ENCODE measurements at regions not wholly inside any gene's neighbourhood (a gene's known extent, or its start where the extent isn't known, plus 50 kb on each side); places are given as distances from the start of the nearest gene placed in this dataset.
"Not testable (repeated sequence)": the region's sequence is repeated elsewhere in the genome, so short reads cannot be mapped to it uniquely, and the experiment has no call there.

DNA sequence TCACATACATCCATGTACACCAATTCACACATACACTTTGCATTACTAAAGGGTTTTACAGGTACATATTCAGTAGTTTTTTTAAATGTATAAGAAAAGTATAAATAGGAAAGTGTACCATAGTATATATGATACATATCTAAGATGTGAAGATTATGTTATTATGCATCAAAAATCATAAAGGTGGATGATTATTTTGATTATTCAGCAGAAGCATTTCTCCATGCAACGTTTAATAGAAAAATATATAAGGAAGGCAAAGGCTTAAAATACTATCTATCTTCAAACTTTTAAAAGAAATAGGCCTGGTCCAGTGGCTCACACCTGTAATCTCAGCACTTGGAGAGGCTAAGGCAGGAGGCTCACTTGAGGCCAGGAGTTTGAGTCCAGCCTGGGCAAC is 133.5 kb upstream of the KLF3 start:
- Mint-ChIP-seq H3K27ac (no peak overlapping the region), H3K36me3 (ENCODE audit: low read depth) (peaks cover 5% of the 10 kb centered on the region), H3K9me3 (peaks cover 4% of the 10 kb centered on the region), H3K27me3 (peaks cover under 1% of the 10 kb centered on the region), H3K4me3 (no peak overlapping the region), H3K4me1 (ENCODE audit: low read depth) (peaks cover 22% of the 10 kb centered on the region)

DNA sequence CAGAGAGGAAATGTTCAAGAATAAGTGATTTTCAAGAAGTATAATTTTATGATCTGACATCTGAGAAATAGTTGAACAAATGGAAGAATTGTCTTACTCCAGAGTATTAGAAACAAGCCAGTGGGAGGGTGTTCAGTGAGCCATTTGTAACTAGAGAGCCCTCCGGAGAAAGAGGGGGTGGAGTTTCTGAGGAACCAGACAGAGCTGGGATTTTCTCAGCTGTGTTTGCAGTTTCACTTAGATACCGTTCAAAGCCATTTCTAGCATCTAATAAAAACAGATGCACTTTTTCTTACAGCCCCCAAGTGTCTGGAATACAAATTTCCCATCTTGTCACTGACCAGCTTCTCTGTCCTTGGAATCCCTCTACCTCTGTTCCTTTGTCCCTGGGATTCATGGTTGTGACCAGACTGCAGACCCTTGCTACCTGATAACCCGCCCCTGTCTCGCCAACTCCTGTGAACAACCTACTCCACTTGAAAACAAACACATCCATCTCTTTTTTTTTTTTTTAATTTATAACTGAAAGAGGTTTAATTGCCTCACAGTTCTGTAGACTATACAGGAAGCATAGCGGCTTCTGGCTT is 132.8 kb upstream of the KLF3 start:
- no peak overlapping the region for H3K4me3 Mint-ChIP-seq
- H3K4me1 Mint-ChIP-seq (ENCODE audit: low read depth), result peaks cover 22% of the 10 kb centered on the region
- no peaks in the 10 kb centered on the region for H3K27me3 Mint-ChIP-seq
- H3K27ac Mint-ChIP-seq, result no peak overlapping the region
- H3K9me3 Mint-ChIP-seq, result peaks cover 4% of the 10 kb centered on the region
- H3K36me3 Mint-ChIP-seq (ENCODE audit: low read depth), result peaks cover 5% of the 10 kb centered on the region

DNA sequence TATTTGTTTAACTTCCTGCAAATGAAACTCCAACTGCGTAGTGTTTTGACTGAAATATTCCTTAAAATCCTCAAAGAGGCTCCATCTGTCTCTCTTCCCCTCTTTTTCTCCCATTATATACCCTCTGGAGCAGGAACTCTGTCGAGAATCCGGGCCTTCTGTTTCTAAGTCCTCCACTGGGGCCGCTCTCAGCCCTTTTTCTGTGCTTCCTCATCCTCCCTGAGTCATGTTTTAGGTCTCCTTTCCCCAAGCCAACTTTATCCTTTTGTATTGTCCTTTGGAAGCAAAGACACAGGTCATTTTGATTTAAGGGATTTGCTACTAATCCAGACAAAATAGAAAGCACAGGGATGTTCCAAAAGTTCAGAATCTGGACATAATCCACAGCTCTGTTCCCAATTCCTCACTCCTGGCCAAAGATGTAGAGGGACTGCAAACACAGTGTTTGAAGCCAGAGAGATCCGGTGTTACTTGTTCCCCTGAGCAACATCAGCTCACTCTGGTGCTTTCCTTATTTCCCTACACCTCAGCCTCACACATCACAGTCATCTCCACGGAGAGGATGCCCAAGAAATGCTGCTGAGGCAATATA is 131.0 kb upstream of the KLF3 start:
- H3K36me3 Mint-ChIP-seq (ENCODE audit: low read depth), result peaks cover 5% of the 10 kb centered on the region
- no peak overlapping the region for H3K4me3 Mint-ChIP-seq
- H3K9me3 Mint-ChIP-seq, result peaks cover 4% of the 10 kb centered on the region
- no peak overlapping the region for H3K27ac Mint-ChIP-seq
- no peaks in the 10 kb centered on the region for H3K27me3 Mint-ChIP-seq
- peaks cover 22% of the 10 kb centered on the region for H3K4me1 Mint-ChIP-seq (ENCODE audit: low read depth)

DNA sequence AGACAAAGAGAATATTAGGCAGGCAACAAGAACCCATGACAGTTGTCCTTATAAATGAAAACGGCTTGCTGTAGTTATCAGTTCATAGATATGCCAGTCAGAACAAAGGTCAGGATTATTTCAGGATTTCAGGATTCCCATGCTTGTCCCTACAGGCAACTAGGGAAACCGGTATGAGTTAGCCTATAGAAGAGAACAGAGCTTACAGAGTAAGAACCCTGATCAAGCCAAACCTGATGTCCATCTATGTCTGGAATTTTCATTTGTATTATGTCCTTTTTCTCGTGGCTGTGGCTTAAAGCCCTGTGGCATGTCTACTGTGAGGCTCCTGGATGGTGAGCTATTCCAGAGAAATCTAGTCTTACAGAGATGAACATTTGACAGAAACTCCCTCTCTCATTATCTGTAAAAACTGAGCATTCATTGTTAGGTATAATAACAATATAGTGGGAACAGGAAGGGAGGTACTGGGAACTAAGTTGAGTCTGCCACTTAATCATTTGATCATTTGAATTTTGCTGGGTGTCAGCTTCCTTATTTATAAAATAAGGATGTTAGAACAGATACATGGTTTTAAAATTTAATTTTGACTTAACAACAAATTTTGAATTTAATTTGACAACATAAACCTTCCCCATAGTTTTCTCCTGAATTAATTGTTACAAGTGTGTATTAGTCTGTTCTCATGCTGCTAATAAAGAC is 129.5 kb upstream of the KLF3 start:
- H3K27me3 Mint-ChIP-seq, result no peaks in the 10 kb centered on the region
- no peaks in the 10 kb centered on the region for H3K9me3 Mint-ChIP-seq
- no peak overlapping the region for H3K4me3 Mint-ChIP-seq
- H3K36me3 Mint-ChIP-seq (ENCODE audit: low read depth), result no peaks in the 10 kb centered on the region
- peaks cover 15% of the 10 kb centered on the region for H3K4me1 Mint-ChIP-seq (ENCODE audit: low read depth)
- H3K27ac Mint-ChIP-seq, result no peak overlapping the region

DNA sequence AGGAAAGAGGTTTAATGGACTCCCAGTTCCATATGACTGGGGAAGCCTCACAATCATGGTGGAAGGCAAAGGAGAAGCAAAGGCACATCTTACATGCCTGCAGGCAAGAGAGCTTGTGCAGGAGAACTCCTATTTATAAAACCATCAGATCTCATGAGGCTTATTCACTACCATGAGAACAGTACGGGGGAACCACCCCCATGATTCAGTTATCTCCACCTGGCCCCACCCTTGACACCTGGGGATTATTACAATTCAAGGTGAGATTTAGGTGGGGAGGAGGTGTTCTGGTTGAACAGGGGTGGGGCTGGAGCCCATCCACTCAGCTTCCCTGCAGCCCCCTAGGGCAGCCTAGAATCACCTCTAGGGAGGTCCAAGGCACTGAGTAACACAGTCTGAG is 128.9 kb upstream of the KLF3 start:
- H3K4me1 Mint-ChIP-seq (ENCODE audit: low read depth); H3K27ac Mint-ChIP-seq; H3K9me3 Mint-ChIP-seq; H3K36me3 Mint-ChIP-seq (ENCODE audit: low read depth); H3K27me3 Mint-ChIP-seq; H3K4me3 Mint-ChIP-seq: not testable (repeated sequence)

DNA sequence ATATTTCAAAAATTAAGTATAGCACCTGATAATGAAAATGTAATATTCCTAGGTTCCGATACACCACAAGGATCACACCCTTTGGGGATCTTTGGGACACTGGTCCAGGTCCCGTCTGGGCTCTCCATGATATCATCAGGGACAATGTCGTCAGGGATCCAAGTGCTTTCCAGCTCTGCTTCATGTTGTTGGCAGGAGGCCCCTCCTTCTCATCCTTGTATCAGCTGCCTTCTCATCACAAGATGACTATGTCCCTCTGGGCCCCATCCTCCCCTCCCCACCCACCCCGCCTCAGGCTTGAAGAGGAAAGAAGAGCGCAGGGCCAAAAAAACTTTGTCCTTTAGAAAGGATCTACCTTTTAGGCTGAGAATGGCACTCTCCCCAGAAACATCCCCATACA is 128.3 kb upstream of the KLF3 start:
- Mint-ChIP-seq H3K27me3 (no peaks in the 10 kb centered on the region), H3K4me3 (no peak overlapping the region), H3K27ac (no peak overlapping the region), H3K9me3 (no peaks in the 10 kb centered on the region), H3K36me3 (ENCODE audit: low read depth) (no peaks in the 10 kb centered on the region), H3K4me1 (ENCODE audit: low read depth) (peaks cover 5% of the 10 kb centered on the region)

DNA sequence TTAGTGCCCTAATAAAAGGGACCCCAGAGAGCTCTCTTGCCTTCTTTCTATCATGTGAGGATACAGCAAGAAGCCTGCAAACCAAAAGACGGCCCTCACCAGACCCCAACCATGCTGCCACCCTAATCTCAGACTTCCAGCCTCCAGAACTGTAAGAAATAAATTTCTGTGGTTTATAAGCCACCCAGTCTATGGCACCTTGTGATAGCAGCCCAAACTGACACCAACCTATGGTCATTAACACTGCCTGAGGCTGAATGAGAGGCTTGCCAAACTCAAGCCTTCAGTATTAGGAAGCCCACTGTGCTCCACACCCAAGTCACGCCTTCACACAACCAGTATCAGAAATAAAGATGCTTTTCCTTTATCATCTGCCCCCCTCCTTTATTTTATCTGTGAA is 127.3 kb upstream of the KLF3 start:
- Mint-ChIP-seq H3K9me3 (no peaks in the 10 kb centered on the region), H3K27me3 (no peaks in the 10 kb centered on the region), H3K36me3 (ENCODE audit: low read depth) (no peaks in the 10 kb centered on the region), H3K27ac (no peak overlapping the region), H3K4me3 (no peak overlapping the region), H3K4me1 (ENCODE audit: low read depth) (no peaks in the 10 kb centered on the region)

DNA sequence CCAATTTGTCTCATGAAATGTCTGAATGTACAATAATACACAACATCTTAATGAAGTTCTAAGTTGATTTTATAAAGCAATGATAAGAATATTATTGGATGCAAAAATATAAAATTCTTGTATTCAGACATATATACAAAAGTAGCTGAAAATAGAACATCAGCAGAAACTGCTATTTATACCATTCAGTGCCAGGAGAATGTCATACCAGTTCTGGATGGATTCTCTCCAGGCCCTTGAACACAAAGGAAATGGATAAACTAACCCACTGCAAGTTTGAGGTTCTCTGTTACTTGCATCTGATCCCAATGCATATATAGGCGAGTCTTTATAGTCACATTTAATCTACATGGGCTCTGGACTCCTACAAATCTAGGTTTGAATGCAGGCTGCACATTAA is 126.3 kb upstream of the KLF3 start:
- Mint-ChIP-seq H3K4me1 (ENCODE audit: low read depth) (no peaks in the 10 kb centered on the region), H3K27ac (no peak overlapping the region), H3K4me3 (no peak overlapping the region), H3K36me3 (ENCODE audit: low read depth) (no peaks in the 10 kb centered on the region), H3K27me3 (no peaks in the 10 kb centered on the region), H3K9me3 (no peaks in the 10 kb centered on the region)

DNA sequence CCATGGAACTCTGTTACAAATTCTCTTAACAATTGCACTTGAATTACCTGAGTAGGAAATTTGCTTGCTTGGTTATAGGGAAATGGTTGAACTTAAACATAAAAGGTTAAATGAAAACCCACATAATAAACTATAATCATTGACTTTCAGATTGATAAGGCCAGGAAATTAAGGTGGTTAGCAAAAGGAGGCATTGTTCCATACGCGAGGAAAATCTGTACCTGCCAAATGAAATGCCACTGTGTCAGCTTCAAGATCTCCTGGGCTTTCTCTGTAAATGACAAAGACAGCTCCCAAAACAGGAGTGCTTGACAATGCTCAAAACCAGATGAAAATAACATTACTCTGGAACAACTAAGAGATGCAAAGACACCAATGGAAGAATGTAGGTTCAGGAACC is 125.5 kb upstream of the KLF3 start:
- H3K4me1 Mint-ChIP-seq (ENCODE audit: low read depth), result no peaks in the 10 kb centered on the region
- no peaks in the 10 kb centered on the region for H3K27me3 Mint-ChIP-seq
- no peak overlapping the region for H3K4me3 Mint-ChIP-seq
- no peak overlapping the region for H3K27ac Mint-ChIP-seq
- H3K9me3 Mint-ChIP-seq, result no peaks in the 10 kb centered on the region
- no peaks in the 10 kb centered on the region for H3K36me3 Mint-ChIP-seq (ENCODE audit: low read depth)

DNA sequence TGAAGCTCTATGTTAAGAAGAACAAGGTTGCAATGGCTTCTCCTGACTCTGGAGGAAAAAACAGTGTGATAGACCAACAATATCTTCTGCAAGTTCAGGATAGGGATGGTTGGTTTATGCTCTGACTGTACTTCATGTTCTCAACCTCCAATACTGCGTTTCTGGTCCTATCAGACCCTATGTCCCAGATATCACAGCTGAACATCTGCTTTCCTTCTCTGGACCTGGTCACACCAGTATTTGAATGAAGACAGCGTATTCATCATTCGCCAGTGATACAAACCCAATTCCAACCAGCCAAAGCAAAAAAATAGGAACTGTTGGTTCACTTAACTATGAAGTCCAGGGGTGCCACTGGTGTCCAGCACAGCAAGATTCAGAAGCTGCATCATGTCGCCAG is 124.5 kb upstream of the KLF3 start:
- no peak overlapping the region for H3K4me3 Mint-ChIP-seq
- no peaks in the 10 kb centered on the region for H3K9me3 Mint-ChIP-seq
- no peaks in the 10 kb centered on the region for H3K4me1 Mint-ChIP-seq (ENCODE audit: low read depth)
- no peak overlapping the region for H3K27ac Mint-ChIP-seq
- H3K27me3 Mint-ChIP-seq, result no peaks in the 10 kb centered on the region
- no peaks in the 10 kb centered on the region for H3K36me3 Mint-ChIP-seq (ENCODE audit: low read depth)

DNA sequence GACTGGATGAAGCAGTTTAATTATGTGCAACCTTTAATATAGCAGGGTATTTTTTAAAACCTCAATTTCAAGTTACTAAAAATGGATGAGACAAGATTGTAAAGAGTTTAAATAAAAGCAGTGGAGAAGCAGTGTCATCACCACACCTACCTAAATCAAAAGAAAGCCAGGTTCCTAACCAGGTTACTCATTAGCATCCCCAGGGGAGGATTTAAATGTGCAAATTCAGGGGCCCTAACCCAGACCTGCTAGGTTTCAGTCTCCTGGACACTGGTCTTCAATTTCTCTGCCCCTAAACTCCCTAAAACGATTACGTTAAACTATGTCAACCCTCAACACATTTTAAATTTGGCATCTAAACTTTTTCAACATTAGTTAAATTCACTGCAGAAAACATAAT is 116.9 kb upstream of the KLF3 start:
- Mint-ChIP-seq H3K4me1 (ENCODE audit: low read depth) (no peaks in the 10 kb centered on the region), H3K27ac (no peak overlapping the region), H3K36me3 (ENCODE audit: low read depth) (no peaks in the 10 kb centered on the region), H3K9me3 (no peaks in the 10 kb centered on the region), H3K4me3 (no peak overlapping the region), H3K27me3 (no peaks in the 10 kb centered on the region)

DNA sequence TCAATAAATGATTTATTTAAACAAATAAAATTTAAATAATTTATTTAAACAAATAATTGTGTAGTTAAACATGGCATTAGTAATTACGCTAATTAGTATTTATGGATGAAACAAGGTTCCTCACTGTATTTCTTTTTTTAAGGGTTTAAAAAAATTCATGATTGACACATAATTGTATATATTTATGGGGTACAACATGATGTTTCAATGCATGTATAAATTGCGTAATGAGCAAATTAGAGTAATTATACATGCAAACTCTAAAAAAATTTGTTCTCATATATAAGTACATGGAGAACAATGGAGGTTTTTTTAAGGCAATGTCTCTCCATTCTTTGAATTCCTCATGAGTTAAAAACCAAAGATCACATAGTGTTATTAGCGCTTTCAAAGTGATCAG is 115.7 kb upstream of the KLF3 start:
- H3K27ac Mint-ChIP-seq, result no peak overlapping the region
- no peaks in the 10 kb centered on the region for H3K4me1 Mint-ChIP-seq (ENCODE audit: low read depth)
- H3K9me3 Mint-ChIP-seq, result no peaks in the 10 kb centered on the region
- H3K27me3 Mint-ChIP-seq, result no peaks in the 10 kb centered on the region
- no peaks in the 10 kb centered on the region for H3K36me3 Mint-ChIP-seq (ENCODE audit: low read depth)
- no peak overlapping the region for H3K4me3 Mint-ChIP-seq

DNA sequence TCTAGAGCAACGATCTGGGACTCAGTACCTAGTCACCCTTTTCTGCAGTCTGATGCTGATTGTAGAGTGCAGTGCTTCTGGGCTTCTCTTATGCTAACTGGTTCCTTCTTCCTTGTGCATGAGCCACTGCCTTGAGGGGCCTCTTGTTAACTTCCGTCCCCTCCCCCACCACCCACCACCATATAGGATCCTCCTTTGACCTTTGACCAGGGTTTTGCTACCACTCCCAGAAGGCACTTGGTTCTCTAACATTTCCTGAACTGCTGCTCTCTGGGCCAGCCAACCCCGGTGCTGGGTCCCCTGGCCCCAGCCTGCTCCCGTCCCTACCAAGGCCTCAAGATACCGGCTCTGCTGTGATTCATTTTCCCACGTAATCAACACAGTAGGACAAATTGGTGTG is 104.6 kb upstream of the KLF3 start:
- Mint-ChIP-seq H3K27me3 (no peaks in the 10 kb centered on the region), H3K4me1 (ENCODE audit: low read depth) (peaks cover 13% of the 10 kb centered on the region), H3K9me3 (no peaks in the 10 kb centered on the region), H3K4me3 (no peak overlapping the region), H3K36me3 (ENCODE audit: low read depth) (no peaks in the 10 kb centered on the region), H3K27ac (no peak overlapping the region)

DNA sequence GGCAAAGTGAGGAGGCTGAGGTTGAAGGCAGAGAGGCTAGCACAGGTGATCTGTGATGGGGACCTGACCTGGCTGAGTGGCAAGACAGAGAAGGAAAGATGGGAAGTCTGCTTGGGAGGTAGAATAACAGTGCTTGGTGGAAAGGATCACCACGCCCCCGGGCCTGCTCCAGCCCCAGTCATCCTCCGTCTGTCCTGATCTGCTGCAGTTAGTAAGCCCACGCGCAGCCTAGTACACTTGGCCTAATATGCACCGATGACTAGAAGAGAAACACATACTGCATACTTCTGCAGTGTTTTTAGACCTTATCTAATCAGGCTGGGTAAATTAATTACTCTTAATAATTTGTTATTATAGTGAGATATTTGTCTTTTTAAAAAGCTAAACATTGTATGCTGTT is 103.7 kb upstream of the KLF3 start:
- no peaks in the 10 kb centered on the region for H3K9me3 Mint-ChIP-seq
- H3K27me3 Mint-ChIP-seq, result no peaks in the 10 kb centered on the region
- no peak overlapping the region for H3K4me3 Mint-ChIP-seq
- no peaks in the 10 kb centered on the region for H3K36me3 Mint-ChIP-seq (ENCODE audit: low read depth)
- H3K27ac Mint-ChIP-seq, result no peak overlapping the region
- peaks cover 13% of the 10 kb centered on the region for H3K4me1 Mint-ChIP-seq (ENCODE audit: low read depth)

DNA sequence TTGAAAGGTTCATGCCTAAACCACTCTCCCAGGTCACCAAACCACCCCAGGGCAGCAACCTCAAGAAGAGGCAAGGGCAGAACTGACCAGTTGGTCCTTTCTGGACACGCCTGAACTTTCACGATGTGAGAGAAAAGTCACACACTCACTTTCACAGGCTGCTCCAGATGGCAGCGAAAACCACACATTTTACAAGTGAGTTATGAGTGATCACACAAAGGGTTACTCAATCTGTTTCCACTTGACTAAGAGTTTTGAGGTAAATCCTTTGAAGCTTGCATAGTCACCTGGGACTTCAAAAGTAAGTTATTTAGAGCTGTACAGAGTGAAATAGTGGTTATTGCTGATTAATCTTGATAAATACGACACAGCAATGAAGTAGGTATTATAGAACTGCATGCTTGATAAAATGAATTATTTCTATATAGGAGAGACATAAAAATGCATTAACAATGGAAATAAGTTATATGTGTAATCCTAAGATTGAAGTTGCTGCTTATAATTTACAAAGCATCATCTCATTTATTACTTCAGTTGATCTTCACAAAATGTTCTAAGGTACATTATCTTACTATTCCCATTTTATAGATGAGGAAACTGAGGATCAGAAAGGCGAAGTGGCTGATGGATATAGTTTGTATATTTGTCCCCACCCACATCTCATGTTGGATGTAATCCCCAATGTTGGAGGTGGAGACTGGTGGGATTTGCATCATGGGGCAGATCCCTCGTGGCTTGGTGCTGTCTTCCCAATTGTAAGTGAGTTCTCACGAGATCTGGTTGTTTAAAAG is 103.0 kb upstream of the KLF3 start:
- Mint-ChIP-seq H3K27ac (no peak overlapping the region), H3K4me1 (ENCODE audit: low read depth) (peaks cover 13% of the 10 kb centered on the region), H3K9me3 (no peaks in the 10 kb centered on the region), H3K27me3 (no peaks in the 10 kb centered on the region), H3K36me3 (ENCODE audit: low read depth) (no peaks in the 10 kb centered on the region), H3K4me3 (no peak overlapping the region)
